ENCODE measurements at regions not wholly inside any gene's neighbourhood (a gene's known extent, or its start where the extent isn't known, plus 50 kb on each side); places are given as distances from the start of the nearest gene placed in this dataset.

GRCh38 chr10:111131168-111131799 is 54.5 kb downstream of the ADRA2A start:
- TF ChIP-seq JUNB (IDR thresholded peaks at IDR 0.05; ENCODE audit: unreplicated experiment), result no peak
- TF ChIP-seq CTCF (conservative IDR thresholded peaks at IDR 0.05; ENCODE audit: low read depth in 2 of 2), result no peak
- TF ChIP-seq ETS1 (IDR thresholded peaks at IDR 0.05), result no peak
- no peak for TF ChIP-seq EZH2phosphoT487 (IDR thresholded peaks at IDR 0.05; ENCODE audit: unreplicated experiment)
- no peak for TF ChIP-seq REST (IDR thresholded peaks at IDR 0.05; ENCODE audit: unreplicated experiment)
- no peak for TF ChIP-seq EZH2 (IDR thresholded peaks at IDR 0.05; ENCODE audit: low read depth, unreplicated experiment)
- no peak for TF ChIP-seq POLR2AphosphoS5 (IDR thresholded peaks at IDR 0.05; ENCODE audit: low read depth)
- TF ChIP-seq ZNF114 (CRISPR knock-in tag; IDR thresholded peaks at IDR 0.05), result no peak
- TF ChIP-seq CREB1 (CRISPR knock-in tag; IDR thresholded peaks at IDR 0.05; ENCODE audit: low read depth), result no peak
- TF ChIP-seq ZNF462 (CRISPR knock-in tag; IDR thresholded peaks at IDR 0.05), result no peak
- TF ChIP-seq STAT1 (IDR thresholded peaks at IDR 0.05; ENCODE audit: unreplicated experiment), result no peak
- TF ChIP-seq NANOG (IDR thresholded peaks at IDR 0.05; ENCODE audit: borderline replicate concordance), result no peak
- TF ChIP-seq ZNF331 (CRISPR knock-in tag; IDR thresholded peaks at IDR 0.05; ENCODE audit: low read depth), result no peak
